Lung (tissue), 11 donors: ENCODE measurements at regions not wholly inside any gene's neighbourhood (a gene's known extent, or its start where the extent isn't known, plus 50 kb on each side); places are given as distances from the start of the nearest gene placed in this dataset.

ENCODE experiments used
- ATAC-seq: fragments of 200-7000 bp; cut with Tn5 transposase; one replicate; pipeline ENCODE4 v1.9.1; 2020; ENCODE audit warnings: moderate number of reproducible peaks; ENCODE audit not compliant: insufficient read depth, low FRiP score
- DNase-seq, 3 donors: peaks; one replicate each; pipeline ENCODE4 v3.0.0-alpha.2; 2013 to 2017
- H3K27ac ChIP-seq, 2 donors: one replicate each; pipeline ENCODE4 v1.5.1; 2013; ENCODE audit warnings: mild to moderate bottlenecking in 2 of 2, moderate library complexity in 2 of 2, control low read depth in 1 of 2, inconsistent platforms in 1 of 2, low read depth in 1 of 2, low read length in 1 of 2
- H3K27me3 ChIP-seq, 3 donors: one replicate each; pipeline ENCODE4 v1.5.1; 2013; ENCODE audit warnings: low read length in 2 of 3; ENCODE audit not compliant: control insufficient read depth in 3 of 3, insufficient read depth in 3 of 3
- H3K36me3 ChIP-seq, 4 donors: one replicate each; pipeline ENCODE4 v1.5.1; 2013; ENCODE audit warnings: low read length in 4 of 4, mild to moderate bottlenecking in 1 of 4, moderate library complexity in 1 of 4; ENCODE audit not compliant: control insufficient read depth in 4 of 4, insufficient read depth in 4 of 4
- H3K4me1 ChIP-seq, 5 donors: one replicate each; pipeline ENCODE4 v1.5.1; 2013; ENCODE audit warnings: low read length in 5 of 5, mild to moderate bottlenecking in 2 of 5, moderate library complexity in 1 of 5; ENCODE audit not compliant: control insufficient read depth in 5 of 5, insufficient read depth in 5 of 5
- H3K4me3 ChIP-seq: one replicate; pipeline ENCODE4 v1.5.1; 2013; ENCODE audit warnings: mild to moderate bottlenecking, control low read depth, moderate library complexity
- H3K9ac ChIP-seq, 2 donors: one replicate each; pipeline ENCODE4 v1.5.1; 2013; ENCODE audit warnings: low read length in 2 of 2, control low read depth in 1 of 2; ENCODE audit not compliant: insufficient read depth in 1 of 2
- H3K9me3 ChIP-seq, 4 donors: one replicate each; pipeline ENCODE4 v1.5.1; 2013; ENCODE audit warnings: low read length in 3 of 4, mild to moderate bottlenecking in 1 of 4, moderate library complexity in 1 of 4; ENCODE audit not compliant: control insufficient read depth in 4 of 4, insufficient read depth in 3 of 4
- CTCF ChIP-seq: IDR thresholded peaks from 2 replicates; pipeline ENCODE4 v1.5.1; 2012; ENCODE audit warnings: mild to moderate bottlenecking; ENCODE audit errors: control extremely low read depth, extremely low read depth
- WGBS, 2 donors: extraction: QIAGEN DNeasy Blood & Tissue Kit; methylation state at CpG; one replicate each; pipeline ENCODE4 v1.1.7; 2013; 5-methylcytosine and 5-hydroxymethylcytosine counted together
- donor health status: control.
- donor health status: control.
- donor health status: Bipolar disorder and iron deficiency.
- donor health status: healthy.
- donor health status: DM: yes; HTN: yes; CAD: no.

GRCh38 chr11:33615751-33616150, 84.9 kb downstream of the C11orf91 start:
- no peaks in the 10 kb centered on the region for H3K36me3 ChIP-seq
- H3K4me3 ChIP-seq: no peak overlapping the region
- no peaks in the 10 kb centered on the region for H3K9me3 ChIP-seq
- H3K27me3 ChIP-seq: no peaks in the 10 kb centered on the region
- no peak for TF ChIP-seq CTCF
- ATAC-seq (no peak), DNase-seq (no peak)
- no peak overlapping the region for H3K9ac ChIP-seq
- H3K4me1 ChIP-seq: no peaks in the 10 kb centered on the region
- H3K27ac ChIP-seq: no peak overlapping the region
- 52 to 61% methylated on average over 3 of the region's 3 CpGs for WGBS, 2 donors

DNA sequence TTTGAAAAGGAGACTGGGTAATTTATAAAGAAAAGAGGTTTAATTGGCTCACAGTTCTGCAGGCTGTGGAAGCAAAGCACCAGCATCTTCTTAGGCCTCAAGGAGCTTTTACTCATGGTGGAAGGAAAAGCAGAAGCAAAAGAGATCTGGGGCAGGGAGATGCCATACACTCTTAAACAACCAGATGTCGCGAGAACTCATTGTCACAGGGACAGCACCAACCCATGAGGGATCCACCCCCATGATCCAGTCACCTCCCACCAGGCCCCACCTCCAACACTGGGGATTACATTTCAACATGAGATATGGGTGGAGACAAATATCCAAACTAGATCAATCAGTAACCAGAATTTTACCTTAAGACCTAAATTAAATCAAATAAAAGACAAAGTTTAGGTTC, 87.2 kb downstream of the C11orf91 start:
- Histone ChIP-seq H3K27ac (no peak overlapping the region), H3K4me1 (no peaks in the 10 kb centered on the region), H3K4me3 (no peak overlapping the region), H3K36me3 (no peaks in the 10 kb centered on the region), H3K9ac (no peak overlapping the region), H3K9me3 (no peaks in the 10 kb centered on the region), H3K27me3 (no peaks in the 10 kb centered on the region)
- no peak for DNase-seq
- 48 to 92% methylated on average over 2 of the region's 2 CpGs for WGBS, 2 donors
- no peak for TF ChIP-seq CTCF
- no peak for ATAC-seq

DNA sequence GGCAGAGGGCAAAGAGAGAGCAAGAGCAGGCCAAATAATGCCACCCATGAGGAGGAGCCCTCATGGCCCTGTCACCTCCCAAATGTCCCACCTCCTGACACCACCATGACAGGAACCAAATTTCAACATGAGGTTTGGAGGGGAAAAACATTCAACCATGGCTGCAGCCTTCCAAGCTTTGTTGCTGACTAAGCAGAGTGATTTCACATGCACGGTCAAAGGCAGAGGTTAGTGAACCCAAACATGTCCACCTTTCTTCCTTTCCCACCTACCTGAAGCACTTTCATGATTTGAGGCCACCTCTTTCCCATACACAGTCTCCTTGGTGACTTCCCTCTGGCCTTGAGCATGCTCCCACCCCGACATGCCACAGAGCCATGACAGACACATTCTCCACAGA, 89.7 kb downstream of the C11orf91 start:
- Histone ChIP-seq H3K4me1 (no peaks in the 10 kb centered on the region), H3K27me3 (no peaks in the 10 kb centered on the region), H3K9me3 (no peaks in the 10 kb centered on the region), H3K9ac (no peak overlapping the region), H3K36me3 (no peaks in the 10 kb centered on the region), H3K27ac (no peak overlapping the region), H3K4me3 (no peak overlapping the region)
- TF ChIP-seq CTCF: no peak
- 84 to 85% methylated on average over 2 of the region's 2 CpGs for WGBS, 2 donors
- no peak for ATAC-seq
- DNase-seq: no peak

DNA sequence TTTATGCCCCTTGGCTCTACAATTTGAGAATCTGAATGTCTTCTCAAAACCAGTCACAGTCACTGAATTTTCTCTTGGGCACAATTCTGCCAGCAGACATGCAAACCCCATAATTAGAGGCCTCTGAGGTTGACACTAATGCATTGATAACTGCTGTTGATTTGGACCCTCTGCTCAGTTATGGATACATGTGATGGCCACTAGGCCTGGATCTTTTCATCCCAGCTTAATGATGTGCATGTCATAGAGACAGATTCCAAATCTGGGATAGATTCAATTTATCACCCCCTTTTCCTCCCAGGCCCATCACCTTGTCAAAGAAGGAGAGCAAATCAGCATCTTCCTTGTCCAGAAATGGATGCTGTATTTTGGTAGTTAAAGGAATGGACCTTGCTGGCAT, 92.2 kb downstream of the C11orf91 start:
- H3K27ac ChIP-seq: no peak overlapping the region
- H3K9me3 ChIP-seq: no peaks in the 10 kb centered on the region
- no peak overlapping the region for H3K9ac ChIP-seq
- H3K36me3 ChIP-seq: no peaks in the 10 kb centered on the region
- ATAC-seq: no peak
- no peak for DNase-seq
- TF ChIP-seq CTCF: no peak
- no peaks in the 10 kb centered on the region for H3K27me3 ChIP-seq
- H3K4me3 ChIP-seq: no peak overlapping the region
- no peaks in the 10 kb centered on the region for H3K4me1 ChIP-seq
